ENCODE measurements at regions not wholly inside any gene's neighbourhood (a gene's known extent, or its start where the extent isn't known, plus 50 kb on each side); places are given as distances from the start of the nearest gene placed in this dataset.

DNA sequence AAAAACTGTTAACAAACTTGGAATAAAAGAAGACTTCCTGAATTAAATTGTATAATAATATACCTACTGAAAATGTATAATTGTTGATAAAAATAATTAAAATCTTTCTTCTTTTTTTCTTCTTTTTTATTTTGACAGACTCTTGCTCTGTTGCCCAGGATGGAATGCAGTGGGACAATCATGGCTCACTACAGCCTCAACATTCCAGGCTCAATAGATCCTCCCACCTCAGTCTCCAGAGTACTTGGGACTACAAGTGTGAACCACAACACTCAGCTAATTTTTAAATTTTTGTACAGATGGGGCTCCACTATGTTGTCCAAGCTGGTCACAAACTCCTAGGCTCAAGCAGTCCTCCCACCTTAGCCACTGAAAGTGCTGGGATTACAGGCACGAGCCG, 1063.8 kb upstream of the CNTN5 start:
- no peak overlapping the region for H3K4me3 Mint-ChIP-seq

GRCh38 chr11:97961431-97961830, 1059.3 kb upstream of the CNTN5 start:
- no peaks in the 10 kb centered on the region for H3F3A ChIP-seq (ENCODE audit: low read depth)
- H3K27ac ChIP-seq: no peak overlapping the region
- H3K9ac ChIP-seq: no peak overlapping the region
- no peaks in the 10 kb centered on the region for H4K20me1 ChIP-seq (ENCODE audit: low read depth)
- Mint-ChIP-seq H3K27me3 (ENCODE audit: insufficient read depth, low read depth) (no peaks in the 10 kb centered on the region), H3K4me1 (no peaks in the 10 kb centered on the region), H3K36me3 (no peaks in the 10 kb centered on the region), H3K9me3 (no peaks in the 10 kb centered on the region), H3K4me3 (no peak overlapping the region), H3K27ac (no peak overlapping the region)
- DNase-seq (ENCODE audit: low spot score): no peak
- no peak overlapping the region for H3K4me3 ChIP-seq
- no peaks in the 10 kb centered on the region for H3K36me3 ChIP-seq
- no peaks in the 10 kb centered on the region for H3K9me3 ChIP-seq (ENCODE audit: low read depth)
- TF ChIP-seq CTCF (IDR thresholded peaks at IDR 0.05): no peak
- TF ChIP-seq EZH2 (IDR thresholded peaks at IDR 0.05): no peak
- TF ChIP-seq EZH2phosphoT487 (IDR thresholded peaks at IDR 0.05): no peak
- no peak overlapping the region for H3K4me2 ChIP-seq
- H2AFZ ChIP-seq (replicated peaks): no peak overlapping the region
- H3K4me1 ChIP-seq: no peaks in the 10 kb centered on the region
- H3K79me2 ChIP-seq (ENCODE audit: low read depth): no peaks in the 10 kb centered on the region
- no peaks in the 10 kb centered on the region for H3K27me3 ChIP-seq

More for the DNA sequence above, 1063.8 kb upstream of the CNTN5 start:
- no peaks in the 10 kb centered on the region for H4K20me1 ChIP-seq (ENCODE audit: low read depth)
- H3K9me3 Mint-ChIP-seq: no peaks in the 10 kb centered on the region
- no peak for DNase-seq (ENCODE audit: low spot score)
- no peak for TF ChIP-seq EZH2phosphoT487 (IDR thresholded peaks at IDR 0.05)
- no peak for TF ChIP-seq EZH2 (IDR thresholded peaks at IDR 0.05)
- no peak for TF ChIP-seq CTCF (IDR thresholded peaks at IDR 0.05)
- H3K4me1 Mint-ChIP-seq: no peaks in the 10 kb centered on the region
- no peaks in the 10 kb centered on the region for H3K36me3 Mint-ChIP-seq
- no peak overlapping the region for H3K9ac ChIP-seq
- no peaks in the 10 kb centered on the region for H3K36me3 ChIP-seq
- no peaks in the 10 kb centered on the region for H3K9me3 ChIP-seq (ENCODE audit: low read depth)
- no peak overlapping the region for H3K4me2 ChIP-seq
- H3K4me1 ChIP-seq: no peaks in the 10 kb centered on the region
- H3K27ac Mint-ChIP-seq: no peak overlapping the region
- H2AFZ ChIP-seq (replicated peaks): no peak overlapping the region
- H3K4me3 ChIP-seq: no peak overlapping the region
- H3K79me2 ChIP-seq (ENCODE audit: low read depth): no peaks in the 10 kb centered on the region
- H3K27ac ChIP-seq: no peak overlapping the region
- H3F3A ChIP-seq (ENCODE audit: low read depth): no peaks in the 10 kb centered on the region
- H3K27me3 ChIP-seq: no peaks in the 10 kb centered on the region
- H3K27me3 Mint-ChIP-seq (ENCODE audit: insufficient read depth, low read depth): no peaks in the 10 kb centered on the region

DNA sequence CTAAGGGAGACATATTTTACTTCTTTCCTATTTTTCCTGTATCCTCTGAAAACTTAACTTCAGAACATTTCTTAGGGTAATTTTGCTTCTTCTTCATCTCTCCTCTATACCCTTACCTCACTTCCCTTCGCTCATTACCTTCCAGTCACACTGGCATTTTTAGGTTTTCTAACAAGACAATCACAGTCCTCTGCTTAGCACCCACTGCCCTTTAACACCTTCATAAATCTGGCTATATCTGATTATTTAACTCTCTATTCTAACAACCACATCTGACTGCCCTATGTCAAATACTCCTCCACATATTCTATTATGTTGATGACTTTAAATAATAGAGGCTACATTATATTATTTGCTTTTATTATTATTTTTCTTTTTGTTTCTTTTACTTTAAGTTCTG, 1058.0 kb upstream of the CNTN5 start:
- no peak for TF ChIP-seq CTCF (IDR thresholded peaks at IDR 0.05)
- TF ChIP-seq EZH2phosphoT487 (IDR thresholded peaks at IDR 0.05): no peak
- TF ChIP-seq EZH2 (IDR thresholded peaks at IDR 0.05): no peak
- Mint-ChIP-seq H3K4me3 (no peak overlapping the region), H3K4me1 (no peaks in the 10 kb centered on the region), H3K27ac (no peak overlapping the region), H3K9me3 (no peaks in the 10 kb centered on the region), H3K27me3 (ENCODE audit: insufficient read depth, low read depth) (no peaks in the 10 kb centered on the region), H3K36me3 (no peaks in the 10 kb centered on the region)
- no peaks in the 10 kb centered on the region for H3K36me3 ChIP-seq
- no peaks in the 10 kb centered on the region for H3K4me1 ChIP-seq
- H3K4me2 ChIP-seq: no peak overlapping the region
- no peak overlapping the region for H3K9ac ChIP-seq
- H4K20me1 ChIP-seq (ENCODE audit: low read depth): no peaks in the 10 kb centered on the region
- no peaks in the 10 kb centered on the region for H3K27me3 ChIP-seq
- no peak for DNase-seq (ENCODE audit: low spot score)
- no peaks in the 10 kb centered on the region for H3F3A ChIP-seq (ENCODE audit: low read depth)
- H3K9me3 ChIP-seq (ENCODE audit: low read depth): no peaks in the 10 kb centered on the region
- no peak overlapping the region for H3K27ac ChIP-seq
- no peaks in the 10 kb centered on the region for H3K79me2 ChIP-seq (ENCODE audit: low read depth)
- no peak overlapping the region for H2AFZ ChIP-seq (replicated peaks)
- H3K4me3 ChIP-seq: no peak overlapping the region
